ENCODE measurements at regions not wholly inside any gene's neighbourhood (a gene's known extent, or its start where the extent isn't known, plus 50 kb on each side); places are given as distances from the start of the nearest gene placed in this dataset.

- TF ChIP-seq CTCF (conservative IDR thresholded peaks at IDR 0.05; ENCODE audit: low read depth in 2 of 2) (peak in 1 of 2 experiments; percentile 66; a peak in 3 of 4 replicates), POLR2AphosphoS5 (IDR thresholded peaks at IDR 0.05; ENCODE audit: low read depth) (no peak), EZH2 (IDR thresholded peaks at IDR 0.05; ENCODE audit: low read depth, unreplicated experiment) (no peak), EZH2phosphoT487 (IDR thresholded peaks at IDR 0.05; ENCODE audit: unreplicated experiment) (no peak), REST (IDR thresholded peaks at IDR 0.05; ENCODE audit: unreplicated experiment) (no peak), JUNB (IDR thresholded peaks at IDR 0.05; ENCODE audit: unreplicated experiment) (no peak), ETS1 (IDR thresholded peaks at IDR 0.05) (no peak), STAT1 (IDR thresholded peaks at IDR 0.05; ENCODE audit: unreplicated experiment) (no peak), CREB1 (CRISPR knock-in tag; IDR thresholded peaks at IDR 0.05; ENCODE audit: low read depth) (no peak), ZNF462 (CRISPR knock-in tag; IDR thresholded peaks at IDR 0.05) (no peak)
Observed at GRCh38 chr2:155377266-155377680, 678.8 kb downstream of the KCNJ3 start.

All from GM23338 (cell line).